ENCODE measurements at regions not wholly inside any gene's neighbourhood (a gene's known extent, or its start where the extent isn't known, plus 50 kb on each side); places are given as distances from the start of the nearest gene placed in this dataset.

- TF ChIP-seq POLR2A (IDR thresholded peaks at IDR 0.05; ENCODE audit: borderline replicate concordance, extremely low read depth, insufficient read depth, insufficient read length) (no peak), RAD21 (IDR thresholded peaks at IDR 0.05; ENCODE audit: low read depth) (no peak)
These were observed 108.5 kb upstream of the CMC1 start (continued) for GRCh38 chr3:28132941-28133340.

- no TSS peak for BruUV-seq (replicated peaks)
These were observed 107.2 kb upstream of the CMC1 start for GRCh38 chr3:28134198-28134597.

More at GRCh38 chr3:28134198-28134597, 107.2 kb upstream of the CMC1 start:
- no peaks in the 10 kb centered on the region for H4K20me1 ChIP-seq (ENCODE audit: insufficient read depth)
- ChIA-PET CTCF (no interaction called here), RAD21 (ENCODE audit: low non-redundant PET in 1 of 2, low total read pairs in 2 of 2, uncharacterized antibody in 2 of 2, unreplicated experiment in 2 of 2) (no interaction called here), POLR2A (no interaction called here)
- H3K4me3 ChIP-seq (replicated peaks in 1 of 2; ENCODE audit: low read depth in 1 of 2, low read length in 2 of 2) = no peak overlapping the region
- ATAC-seq (no peak), DNase-seq (ENCODE audit: low read depth, low spot score) (no peak)
- no peaks in the 10 kb centered on the region for H3K9me2 ChIP-seq (ENCODE audit: insufficient read depth)
- no peak overlapping the region for H3K9ac ChIP-seq (ENCODE audit: low read length)
- no peaks in the 10 kb centered on the region for H3K4me1 ChIP-seq (ENCODE audit: control insufficient read depth in 1 of 2, insufficient read depth in 2 of 2, low read length in 2 of 2)
- no peaks in the 10 kb centered on the region for H3K27me3 ChIP-seq (ENCODE audit: insufficient read depth, low read length)
- intact Hi-C loops (cut with micrococcal nuclease) = no loop called here
- H3K9me3 ChIP-seq (ENCODE audit: control insufficient read depth in 1 of 2, insufficient read depth in 1 of 2, low read depth in 1 of 2, low read length in 2 of 2) = no peaks in the 10 kb centered on the region
- no peaks in the 10 kb centered on the region for H3K79me2 ChIP-seq (ENCODE audit: insufficient read depth, low read length)
- H3K36me3 ChIP-seq (ENCODE audit: control insufficient read depth in 1 of 2, insufficient read depth in 2 of 2, low read length in 2 of 2) = no peaks in the 10 kb centered on the region
- TF ChIP-seq SIN3A (IDR thresholded peaks at IDR 0.05; ENCODE audit: low read depth) = no peak
- TF ChIP-seq SP1 (IDR thresholded peaks at IDR 0.05; ENCODE audit: low read depth) = no peak
- no peak for TF ChIP-seq CBX3 (IDR thresholded peaks at IDR 0.05; ENCODE audit: low read depth)
- no peak for TF ChIP-seq POLR2A (IDR thresholded peaks at IDR 0.05; ENCODE audit: borderline replicate concordance, extremely low read depth, insufficient read depth, insufficient read length)
- no peak for TF ChIP-seq JUND (IDR thresholded peaks at IDR 0.05)
- TF ChIP-seq, protein P1, sequence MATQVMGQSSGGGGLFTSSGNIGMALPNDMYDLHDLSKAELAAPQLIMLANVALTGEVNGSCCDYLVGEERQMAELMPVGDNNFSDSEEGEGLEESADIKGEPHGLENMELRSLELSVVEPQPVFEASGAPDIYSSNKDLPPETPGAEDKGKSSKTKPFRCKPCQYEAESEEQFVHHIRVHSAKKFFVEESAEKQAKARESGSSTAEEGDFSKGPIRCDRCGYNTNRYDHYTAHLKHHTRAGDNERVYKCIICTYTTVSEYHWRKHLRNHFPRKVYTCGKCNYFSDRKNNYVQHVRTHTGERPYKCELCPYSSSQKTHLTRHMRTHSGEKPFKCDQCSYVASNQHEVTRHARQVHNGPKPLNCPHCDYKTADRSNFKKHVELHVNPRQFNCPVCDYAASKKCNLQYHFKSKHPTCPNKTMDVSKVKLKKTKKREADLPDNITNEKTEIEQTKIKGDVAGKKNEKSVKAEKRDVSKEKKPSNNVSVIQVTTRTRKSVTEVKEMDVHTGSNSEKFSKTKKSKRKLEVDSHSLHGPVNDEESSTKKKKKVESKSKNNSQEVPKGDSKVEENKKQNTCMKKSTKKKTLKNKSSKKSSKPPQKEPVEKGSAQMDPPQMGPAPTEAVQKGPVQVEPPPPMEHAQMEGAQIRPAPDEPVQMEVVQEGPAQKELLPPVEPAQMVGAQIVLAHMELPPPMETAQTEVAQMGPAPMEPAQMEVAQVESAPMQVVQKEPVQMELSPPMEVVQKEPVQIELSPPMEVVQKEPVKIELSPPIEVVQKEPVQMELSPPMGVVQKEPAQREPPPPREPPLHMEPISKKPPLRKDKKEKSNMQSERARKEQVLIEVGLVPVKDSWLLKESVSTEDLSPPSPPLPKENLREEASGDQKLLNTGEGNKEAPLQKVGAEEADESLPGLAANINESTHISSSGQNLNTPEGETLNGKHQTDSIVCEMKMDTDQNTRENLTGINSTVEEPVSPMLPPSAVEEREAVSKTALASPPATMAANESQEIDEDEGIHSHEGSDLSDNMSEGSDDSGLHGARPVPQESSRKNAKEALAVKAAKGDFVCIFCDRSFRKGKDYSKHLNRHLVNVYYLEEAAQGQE (IDR thresholded peaks at IDR 0.05; ENCODE audit: low read depth) = no peak
- no peak for TF ChIP-seq EZH2 (IDR thresholded peaks at IDR 0.05)
- TF ChIP-seq CEBPB (IDR thresholded peaks at IDR 0.05; ENCODE audit: low read depth) = no peak
- no peak for TF ChIP-seq YY1 (IDR thresholded peaks at IDR 0.05; ENCODE audit: extremely low read depth, insufficient replicate concordance, low read depth, low read length)
- TF ChIP-seq ZBTB33 (IDR thresholded peaks at IDR 0.05; ENCODE audit: extremely low read depth, insufficient replicate concordance, low read length) = no peak
- TF ChIP-seq POLR2AphosphoS5 (IDR thresholded peaks at IDR 0.05; ENCODE audit: low read depth, low read length) = no peak
- no peak overlapping the region for H2AFZ ChIP-seq (ENCODE audit: low read depth, low read length, poor library complexity, severe bottlenecking)
- H3K27ac ChIP-seq (ENCODE audit: low read depth, low read length) = no peak overlapping the region
- H3K4me2 ChIP-seq (ENCODE audit: low read length) = no peak overlapping the region
